Sigmoid colon (tissue), 4 donors: ENCODE measurements at regions not wholly inside any gene's neighbourhood (a gene's known extent, or its start where the extent isn't known, plus 50 kb on each side); places are given as distances from the start of the nearest gene placed in this dataset.

ENCODE experiments used
- CTCF ChIP-seq, 4 experiments: fragments of 450-650 bp in 3 of 4; fragments of 200-600 bp in 1 of 4; IDR thresholded peaks; one replicate each; pipeline ENCODE4 v1.5.1; 2016 to 2019; ENCODE audit warnings: antibody characterized with exemption in 4 of 4, mild to moderate bottlenecking in 3 of 4, moderate library complexity in 2 of 4
- POLR2AphosphoS5 ChIP-seq, 4 donors: sonication (generic); formaldehyde crosslinking; IDR thresholded peaks; one replicate each; pipeline ENCODE4 v1.6.1; 2017; ENCODE audit warnings: antibody characterized with exemption in 4 of 4

GRCh38 chrX:118219866-118220265 is 103.3 kb upstream of the KLHL13 start:
- TF ChIP-seq POLR2AphosphoS5 (IDR thresholded peaks at IDR 0.05) = no peak
- no peak for TF ChIP-seq CTCF (IDR thresholded peaks at IDR 0.05)
